C4-2B (cell line): ENCODE measurements at regions not wholly inside any gene's neighbourhood (a gene's known extent, or its start where the extent isn't known, plus 50 kb on each side); places are given as distances from the start of the nearest gene placed in this dataset.

Experiments used
- ZFX ChIP-seq: fragments of 450-650 bp; IDR thresholded peaks from 2 replicates; pipeline ENCODE4 v1.6.1; 2017
- TF ChIP-seq, protein P1 (sequence below): fragments of 450-650 bp; conservative IDR thresholded peaks from 2 replicates; pipeline ENCODE4 v1.5.1; 2017; ENCODE audit warnings: mild to moderate bottlenecking

DNA sequence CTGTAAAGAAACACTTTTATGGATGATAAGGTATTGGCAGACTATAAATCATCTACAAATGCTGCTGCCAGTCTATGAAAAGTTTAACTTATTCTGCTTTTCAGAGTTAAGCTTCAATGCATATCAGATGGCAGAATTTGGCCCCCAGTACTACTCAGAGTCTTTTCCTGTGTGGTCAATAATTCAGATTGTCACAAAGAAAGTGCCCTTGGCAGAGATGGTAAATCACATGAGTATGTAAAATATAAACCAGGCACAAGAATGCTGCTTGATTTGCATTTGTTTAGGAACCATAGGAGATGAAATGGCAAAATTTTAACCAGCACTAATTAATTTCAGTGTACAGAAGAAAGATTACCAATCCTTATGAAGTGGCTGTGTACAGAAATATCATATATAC, 818.3 kb upstream of the POT1 start:
- TF ChIP-seq, protein P1, sequence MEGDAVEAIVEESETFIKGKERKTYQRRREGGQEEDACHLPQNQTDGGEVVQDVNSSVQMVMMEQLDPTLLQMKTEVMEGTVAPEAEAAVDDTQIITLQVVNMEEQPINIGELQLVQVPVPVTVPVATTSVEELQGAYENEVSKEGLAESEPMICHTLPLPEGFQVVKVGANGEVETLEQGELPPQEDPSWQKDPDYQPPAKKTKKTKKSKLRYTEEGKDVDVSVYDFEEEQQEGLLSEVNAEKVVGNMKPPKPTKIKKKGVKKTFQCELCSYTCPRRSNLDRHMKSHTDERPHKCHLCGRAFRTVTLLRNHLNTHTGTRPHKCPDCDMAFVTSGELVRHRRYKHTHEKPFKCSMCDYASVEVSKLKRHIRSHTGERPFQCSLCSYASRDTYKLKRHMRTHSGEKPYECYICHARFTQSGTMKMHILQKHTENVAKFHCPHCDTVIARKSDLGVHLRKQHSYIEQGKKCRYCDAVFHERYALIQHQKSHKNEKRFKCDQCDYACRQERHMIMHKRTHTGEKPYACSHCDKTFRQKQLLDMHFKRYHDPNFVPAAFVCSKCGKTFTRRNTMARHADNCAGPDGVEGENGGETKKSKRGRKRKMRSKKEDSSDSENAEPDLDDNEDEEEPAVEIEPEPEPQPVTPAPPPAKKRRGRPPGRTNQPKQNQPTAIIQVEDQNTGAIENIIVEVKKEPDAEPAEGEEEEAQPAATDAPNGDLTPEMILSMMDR = no peak
- TF ChIP-seq ZFX = no peak
